Activated naive CD4-positive, alpha-beta T cell treated with anti-CD3 and anti-CD28 coated beads, Interleukin-2, amount 50 U/mL, for 24 hours (primary cell): ENCODE measurements at regions not wholly inside any gene's neighbourhood (a gene's known extent, or its start where the extent isn't known, plus 50 kb on each side); places are given as distances from the start of the nearest gene placed in this dataset.

Source experiments
- H3K27ac Mint-ChIP-seq: one replicate; pipeline ENCODE4 v1.8.0; 2021; ENCODE audit warnings: mild to moderate bottlenecking, mixed read lengths
- H3K27me3 Mint-ChIP-seq: one replicate; pipeline ENCODE4 v1.8.0; 2021; ENCODE audit warnings: mixed read lengths
- H3K36me3 Mint-ChIP-seq: one replicate; pipeline ENCODE4 v1.8.0; 2021; ENCODE audit warnings: mixed read lengths
- H3K4me1 Mint-ChIP-seq: one replicate; pipeline ENCODE4 v1.8.0; 2021; ENCODE audit warnings: mixed read lengths
- H3K4me3 Mint-ChIP-seq: one replicate; pipeline ENCODE4 v1.8.0; 2021; ENCODE audit warnings: mild to moderate bottlenecking, mixed read lengths
- H3K9me3 Mint-ChIP-seq: one replicate; pipeline ENCODE4 v1.8.0; 2021; ENCODE audit warnings: mixed read lengths

DNA sequence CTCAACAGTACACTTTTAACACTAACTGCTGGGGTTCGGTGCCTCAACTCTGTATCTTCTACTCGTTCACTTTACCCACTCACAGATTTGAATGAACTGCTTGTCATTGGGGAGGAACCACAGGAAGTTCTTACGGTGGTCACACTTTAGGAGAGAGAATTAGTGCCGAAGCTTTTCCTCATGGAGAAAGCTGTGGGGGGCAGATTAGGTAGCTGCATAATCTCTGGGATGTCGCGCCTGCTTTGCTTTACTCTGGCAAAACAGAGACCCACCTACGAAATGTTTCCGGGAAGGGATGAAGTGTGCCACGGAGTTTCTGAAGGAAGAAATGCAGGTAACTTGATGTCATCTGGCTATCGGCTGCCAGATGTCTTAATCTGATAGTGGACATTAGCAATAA is 949.7 kb upstream of the TENM3 start:
- H3K36me3 Mint-ChIP-seq = no peaks in the 10 kb centered on the region
- H3K27me3 Mint-ChIP-seq = no peaks in the 10 kb centered on the region
- no peak overlapping the region for H3K27ac Mint-ChIP-seq
- no peak overlapping the region for H3K4me3 Mint-ChIP-seq
- no peaks in the 10 kb centered on the region for H3K4me1 Mint-ChIP-seq
- peaks cover 6% of the 10 kb centered on the region for H3K9me3 Mint-ChIP-seq

- Mint-ChIP-seq H3K4me3 (no peak overlapping the region), H3K36me3 (no peaks in the 10 kb centered on the region), H3K27me3 (no peaks in the 10 kb centered on the region), H3K4me1 (no peaks in the 10 kb centered on the region), H3K27ac (no peak overlapping the region), H3K9me3 (peaks cover 6% of the 10 kb centered on the region)
Observed at GRCh38 chr4:181294421-181294820, 948.8 kb upstream of the TENM3 start.

DNA sequence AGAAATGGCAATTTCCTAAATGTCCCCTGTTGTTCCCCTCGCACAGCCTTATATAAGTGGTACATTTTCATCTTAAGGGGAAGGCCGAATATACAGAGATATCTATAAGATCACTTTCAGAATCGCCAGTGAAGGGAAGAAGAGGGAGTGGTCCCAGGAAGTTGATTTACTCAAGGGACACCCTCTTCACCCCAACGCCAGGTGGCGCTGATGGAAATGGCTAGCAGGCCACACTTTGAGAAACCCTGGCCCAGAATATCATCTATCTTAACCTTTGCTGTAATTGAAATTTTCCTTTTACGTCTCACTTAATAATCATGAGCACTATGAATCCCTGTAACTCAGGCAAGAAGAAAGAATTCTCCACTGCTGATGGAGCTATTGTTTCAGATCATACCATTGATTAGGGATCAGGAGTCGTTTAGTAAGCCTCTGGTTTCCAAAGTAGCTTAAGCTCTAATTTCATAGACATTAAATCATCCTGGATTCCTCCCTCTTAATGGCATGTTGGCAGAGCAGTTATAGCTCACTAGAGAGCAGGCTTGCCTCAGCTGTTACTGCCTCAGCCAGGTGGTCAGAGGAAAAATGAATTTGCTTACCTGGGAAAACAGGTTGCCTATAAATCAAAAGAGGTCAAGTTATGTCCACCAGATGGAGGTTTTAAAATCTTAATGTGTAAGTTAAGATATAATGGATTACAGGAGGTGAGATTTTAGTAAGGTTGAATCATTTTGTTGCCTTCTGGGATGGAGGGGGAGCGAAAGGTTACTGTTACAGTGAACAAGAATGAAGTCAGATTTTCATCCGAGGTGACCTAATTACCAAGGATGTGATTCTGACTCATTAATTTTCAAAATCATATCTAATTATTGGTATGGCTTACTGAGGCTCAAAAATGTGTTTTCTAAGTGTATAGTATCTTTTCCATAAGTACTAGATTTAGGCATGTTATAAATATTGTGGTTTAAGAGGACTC is 941.2 kb upstream of the TENM3 start:
- H3K9me3 Mint-ChIP-seq = peaks cover 6% of the 10 kb centered on the region
- no peaks in the 10 kb centered on the region for H3K36me3 Mint-ChIP-seq
- H3K27ac Mint-ChIP-seq = no peak overlapping the region
- H3K4me3 Mint-ChIP-seq = no peak overlapping the region
- no peaks in the 10 kb centered on the region for H3K27me3 Mint-ChIP-seq
- H3K4me1 Mint-ChIP-seq = no peaks in the 10 kb centered on the region

GRCh38 chr4:181307824-181308223 is 935.4 kb upstream of the TENM3 start:
- no peak overlapping the region for H3K27ac Mint-ChIP-seq
- no peak overlapping the region for H3K4me3 Mint-ChIP-seq
- no peaks in the 10 kb centered on the region for H3K36me3 Mint-ChIP-seq
- H3K4me1 Mint-ChIP-seq = no peaks in the 10 kb centered on the region
- H3K27me3 Mint-ChIP-seq = no peaks in the 10 kb centered on the region
- no peaks in the 10 kb centered on the region for H3K9me3 Mint-ChIP-seq

DNA sequence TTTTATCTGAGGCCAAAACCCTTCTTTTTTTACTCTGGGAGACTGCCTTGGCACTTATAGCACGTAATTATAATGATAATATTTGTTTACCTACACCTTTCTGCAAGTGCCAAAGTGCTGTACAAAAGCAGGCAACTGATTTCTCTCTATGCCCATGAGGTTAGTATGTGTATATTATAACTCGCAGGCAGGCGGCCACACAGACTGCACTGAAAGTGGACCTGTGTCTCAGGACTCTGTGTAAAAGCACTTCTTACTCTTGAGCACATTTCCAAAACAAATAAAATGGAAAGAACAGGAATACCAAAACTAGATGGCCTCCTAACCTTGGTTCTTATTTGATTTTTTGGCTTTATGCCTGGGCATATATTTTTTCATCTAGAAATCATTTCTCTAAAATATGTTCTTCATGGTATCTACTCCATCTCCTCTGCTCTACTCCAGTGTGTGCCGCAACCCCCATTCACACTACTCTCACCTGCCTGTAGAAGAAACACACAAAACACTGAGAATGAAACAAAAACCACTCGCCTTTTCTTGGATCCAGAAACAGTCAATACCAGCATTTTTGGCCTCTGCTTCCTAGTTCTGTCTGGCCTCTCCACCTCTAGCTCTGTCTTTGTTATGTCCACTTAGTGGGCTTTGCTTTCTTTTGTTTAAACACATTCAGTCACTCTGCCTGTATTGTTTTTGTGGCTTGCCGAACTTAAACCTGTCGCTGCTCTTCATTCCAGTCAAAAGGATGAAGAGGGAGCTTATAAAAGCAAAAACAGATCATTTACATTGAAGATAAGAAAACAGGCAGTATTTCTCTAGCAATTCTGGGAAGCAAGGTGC is 934.5 kb upstream of the TENM3 start:
- no peaks in the 10 kb centered on the region for H3K4me1 Mint-ChIP-seq
- H3K9me3 Mint-ChIP-seq = no peaks in the 10 kb centered on the region
- no peaks in the 10 kb centered on the region for H3K36me3 Mint-ChIP-seq
- no peaks in the 10 kb centered on the region for H3K27me3 Mint-ChIP-seq
- H3K27ac Mint-ChIP-seq = no peak overlapping the region
- no peak overlapping the region for H3K4me3 Mint-ChIP-seq

DNA sequence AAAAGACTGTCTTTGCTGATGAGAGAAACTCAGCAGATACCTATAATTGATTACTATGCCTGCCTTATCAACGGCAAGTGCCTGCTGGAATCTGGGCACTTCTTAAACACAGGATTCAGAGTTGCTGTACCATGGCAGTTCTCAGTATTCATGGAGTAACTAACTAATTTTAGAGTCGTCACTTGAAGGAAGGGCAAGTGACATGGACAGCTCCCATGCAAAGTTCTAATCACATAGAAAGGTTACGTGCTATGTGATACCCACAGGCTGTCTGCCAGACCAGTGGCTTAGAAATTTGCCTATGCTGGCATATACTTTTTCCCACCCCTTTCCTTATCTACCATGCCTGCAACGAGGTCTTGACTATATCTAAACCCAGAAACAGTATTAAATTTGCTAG is 931.1 kb upstream of the TENM3 start:
- Mint-ChIP-seq H3K27me3 (no peaks in the 10 kb centered on the region), H3K36me3 (no peaks in the 10 kb centered on the region), H3K27ac (no peak overlapping the region), H3K9me3 (peaks cover 4% of the 10 kb centered on the region), H3K4me1 (no peaks in the 10 kb centered on the region), H3K4me3 (no peak overlapping the region)

DNA sequence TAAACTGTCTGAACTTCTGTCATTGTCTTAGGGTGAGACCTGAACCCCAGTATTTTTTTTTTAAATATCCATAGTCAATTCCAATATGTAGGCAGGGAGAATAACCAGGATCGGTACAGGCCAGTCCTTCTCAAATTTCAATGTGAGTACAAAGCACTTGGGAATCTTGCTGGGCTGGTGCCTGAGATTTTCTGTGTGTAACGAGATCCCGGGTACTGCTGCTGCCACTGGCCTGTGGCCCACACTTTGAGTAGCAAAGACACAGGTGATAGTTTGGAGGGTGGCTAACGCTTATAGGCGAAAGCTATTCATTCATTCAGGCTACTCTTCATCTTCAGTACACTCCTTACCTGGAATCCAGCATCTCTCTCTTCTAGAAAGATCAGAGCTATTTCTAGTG is 923.6 kb upstream of the TENM3 start:
- H3K36me3 Mint-ChIP-seq = no peaks in the 10 kb centered on the region
- H3K4me1 Mint-ChIP-seq = no peaks in the 10 kb centered on the region
- H3K9me3 Mint-ChIP-seq = peaks cover 2% of the 10 kb centered on the region
- no peaks in the 10 kb centered on the region for H3K27me3 Mint-ChIP-seq
- no peak overlapping the region for H3K27ac Mint-ChIP-seq
- no peak overlapping the region for H3K4me3 Mint-ChIP-seq

GRCh38 chr4:181323061-181323460 is 920.1 kb upstream of the TENM3 start:
- H3K36me3 Mint-ChIP-seq = no peaks in the 10 kb centered on the region
- H3K27ac Mint-ChIP-seq = no peak overlapping the region
- no peaks in the 10 kb centered on the region for H3K27me3 Mint-ChIP-seq
- peaks cover 10% of the 10 kb centered on the region for H3K9me3 Mint-ChIP-seq
- H3K4me1 Mint-ChIP-seq = no peaks in the 10 kb centered on the region
- no peak overlapping the region for H3K4me3 Mint-ChIP-seq

- no peaks in the 10 kb centered on the region for H3K36me3 Mint-ChIP-seq
- no peak overlapping the region for H3K27ac Mint-ChIP-seq
- H3K4me1 Mint-ChIP-seq = no peaks in the 10 kb centered on the region
- no peak overlapping the region for H3K4me3 Mint-ChIP-seq
- no peaks in the 10 kb centered on the region for H3K27me3 Mint-ChIP-seq
- H3K9me3 Mint-ChIP-seq = peaks cover 20% of the 10 kb centered on the region
Observed at GRCh38 chr4:181330654-181331201, 912.5 kb upstream of the TENM3 start.

DNA sequence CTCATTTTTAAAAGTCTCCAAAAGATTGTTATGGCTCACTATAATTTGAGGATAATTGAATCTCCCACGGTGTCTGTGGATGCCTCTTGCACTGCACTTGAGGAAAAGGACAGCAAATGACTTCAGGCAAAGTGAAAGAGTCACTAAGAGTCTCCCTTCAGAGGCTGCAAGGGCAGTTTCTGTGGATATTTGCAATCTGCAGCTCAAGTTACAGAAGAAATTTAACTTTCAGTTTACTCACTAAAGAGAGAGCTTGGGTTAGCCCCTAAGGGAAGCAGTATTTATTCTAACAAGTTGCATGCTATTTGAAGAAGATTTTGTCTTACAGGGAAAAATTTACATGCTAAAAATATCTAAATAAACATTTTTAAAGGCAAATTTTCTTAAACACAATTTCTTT is 912.0 kb upstream of the TENM3 start:
- Mint-ChIP-seq H3K27me3 (no peaks in the 10 kb centered on the region), H3K27ac (no peak overlapping the region), H3K4me1 (no peaks in the 10 kb centered on the region), H3K4me3 (no peak overlapping the region), H3K36me3 (no peaks in the 10 kb centered on the region), H3K9me3 (peaks cover 20% of the 10 kb centered on the region)

- H3K27ac Mint-ChIP-seq = no peak overlapping the region
- H3K4me3 Mint-ChIP-seq = no peak overlapping the region
- H3K36me3 Mint-ChIP-seq = no peaks in the 10 kb centered on the region
- H3K9me3 Mint-ChIP-seq = peaks cover 5% of the 10 kb centered on the region
- H3K27me3 Mint-ChIP-seq = no peaks in the 10 kb centered on the region
- H3K4me1 Mint-ChIP-seq = no peaks in the 10 kb centered on the region
Observed at GRCh38 chr4:181345931-181346330, 897.3 kb upstream of the TENM3 start.

- H3K27ac Mint-ChIP-seq = no peak overlapping the region
- no peaks in the 10 kb centered on the region for H3K27me3 Mint-ChIP-seq
- H3K4me3 Mint-ChIP-seq = no peak overlapping the region
- H3K9me3 Mint-ChIP-seq = peaks cover 5% of the 10 kb centered on the region
- no peaks in the 10 kb centered on the region for H3K36me3 Mint-ChIP-seq
- no peaks in the 10 kb centered on the region for H3K4me1 Mint-ChIP-seq
Observed at GRCh38 chr4:181350615-181351415, 892.4 kb upstream of the TENM3 start.

- H3K9me3 Mint-ChIP-seq = no peaks in the 10 kb centered on the region
- no peak overlapping the region for H3K4me3 Mint-ChIP-seq
- no peaks in the 10 kb centered on the region for H3K27me3 Mint-ChIP-seq
- H3K4me1 Mint-ChIP-seq = no peaks in the 10 kb centered on the region
- H3K27ac Mint-ChIP-seq = no peak overlapping the region
- no peaks in the 10 kb centered on the region for H3K36me3 Mint-ChIP-seq
Observed at GRCh38 chr4:181364504-181364903, 878.7 kb upstream of the TENM3 start.

GRCh38 chr4:181365671-181366070 is 877.5 kb upstream of the TENM3 start:
- Mint-ChIP-seq H3K9me3 (no peaks in the 10 kb centered on the region), H3K27ac (no peak overlapping the region), H3K4me3 (no peak overlapping the region), H3K27me3 (no peaks in the 10 kb centered on the region), H3K4me1 (no peaks in the 10 kb centered on the region), H3K36me3 (no peaks in the 10 kb centered on the region)

GRCh38 chr4:181372014-181372413 is 871.2 kb upstream of the TENM3 start:
- no peaks in the 10 kb centered on the region for H3K4me1 Mint-ChIP-seq
- no peaks in the 10 kb centered on the region for H3K27me3 Mint-ChIP-seq
- H3K4me3 Mint-ChIP-seq = no peak overlapping the region
- no peak overlapping the region for H3K27ac Mint-ChIP-seq
- H3K36me3 Mint-ChIP-seq = no peaks in the 10 kb centered on the region
- no peaks in the 10 kb centered on the region for H3K9me3 Mint-ChIP-seq
